HG02798 (cell line): ENCODE measurements at regions not wholly inside any gene's neighbourhood (a gene's known extent, or its start where the extent isn't known, plus 50 kb on each side); places are given as distances from the start of the nearest gene placed in this dataset.
"Not testable (repeated sequence)": the region's sequence is repeated elsewhere in the genome, so short reads cannot be mapped to it uniquely, and the experiment has no call there.

Experiments used
- ATAC-seq: cut with Tn5 transposase; IDR thresholded peaks from one replicate; pipeline ENCODE4 v1.9.1; 2021; ENCODE audit warnings: mild to moderate bottlenecking; ENCODE audit not compliant: unreplicated experiment, poor library complexity

- not testable (repeated sequence) for ATAC-seq
These were observed 123.2 kb upstream of the SULF2 start for GRCh38 chr20:47908361-47909035.

- ATAC-seq, result not testable (repeated sequence)
These were observed 122.7 kb upstream of the SULF2 start for GRCh38 chr20:47907951-47908350.

GRCh38 chr20:47907031-47907675 is 121.9 kb upstream of the SULF2 start:
- no peak for ATAC-seq

- no peak for ATAC-seq
These were observed 121.0 kb upstream of the SULF2 start for GRCh38 chr20:47906348-47906660.

DNA sequence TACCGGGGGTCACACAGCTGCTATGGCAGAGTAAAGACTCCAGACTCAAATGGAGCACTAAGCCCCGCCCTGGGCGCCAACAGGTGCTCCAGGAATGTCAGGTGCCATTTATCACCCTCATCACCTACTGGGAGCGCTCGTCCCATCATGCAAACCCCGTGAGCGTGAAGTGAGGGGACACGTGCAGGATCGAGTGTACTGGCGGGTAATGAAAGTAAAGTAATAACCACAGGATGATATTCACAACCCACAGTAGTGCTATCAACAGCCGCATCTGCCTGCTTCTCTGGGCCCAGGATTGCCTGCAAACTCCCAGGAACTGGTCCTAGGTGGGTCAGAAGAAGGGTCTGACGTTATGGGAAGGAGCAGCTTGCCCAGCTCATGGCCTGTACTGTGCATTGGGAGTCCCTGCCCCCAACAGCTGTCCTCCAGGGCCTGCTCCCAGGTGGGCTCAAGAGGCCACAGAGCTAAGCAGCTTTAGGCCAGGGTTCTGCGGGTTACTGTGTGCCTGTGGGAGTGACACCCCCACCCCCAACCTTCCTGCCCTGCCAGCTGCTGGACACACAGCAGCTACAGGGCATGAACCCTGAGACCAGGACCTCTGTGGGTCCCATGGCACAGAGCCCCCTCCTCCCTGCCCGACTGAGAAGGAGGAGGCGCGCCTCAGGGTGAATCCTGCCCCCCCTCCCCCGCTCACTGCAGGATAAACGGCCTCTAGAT is 120.5 kb upstream of the SULF2 start:
- no peak for ATAC-seq

DNA sequence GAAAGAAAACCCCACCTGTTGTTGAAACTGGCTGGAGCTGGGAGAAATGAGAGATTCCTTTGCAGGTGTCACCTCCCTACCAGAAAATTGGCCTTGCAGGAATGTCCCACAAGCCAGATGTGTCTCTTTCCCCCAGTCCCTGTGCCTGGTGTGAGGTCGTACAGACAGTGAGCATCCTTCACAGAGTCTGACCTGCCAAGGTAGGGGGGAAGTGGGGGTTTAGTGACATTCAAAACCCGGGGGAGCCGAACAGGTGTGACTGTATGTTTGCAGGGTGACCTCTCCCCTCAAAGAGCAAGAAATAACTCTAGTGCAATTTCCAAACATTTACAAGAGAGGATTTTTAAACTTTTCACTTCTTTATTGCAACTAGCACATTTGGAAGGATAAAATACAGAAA is 117.7 kb upstream of the SULF2 start:
- ATAC-seq, result not testable (repeated sequence)

GRCh38 chr20:47899313-47899712 is 114.0 kb upstream of the SULF2 start:
- not testable (repeated sequence) for ATAC-seq

DNA sequence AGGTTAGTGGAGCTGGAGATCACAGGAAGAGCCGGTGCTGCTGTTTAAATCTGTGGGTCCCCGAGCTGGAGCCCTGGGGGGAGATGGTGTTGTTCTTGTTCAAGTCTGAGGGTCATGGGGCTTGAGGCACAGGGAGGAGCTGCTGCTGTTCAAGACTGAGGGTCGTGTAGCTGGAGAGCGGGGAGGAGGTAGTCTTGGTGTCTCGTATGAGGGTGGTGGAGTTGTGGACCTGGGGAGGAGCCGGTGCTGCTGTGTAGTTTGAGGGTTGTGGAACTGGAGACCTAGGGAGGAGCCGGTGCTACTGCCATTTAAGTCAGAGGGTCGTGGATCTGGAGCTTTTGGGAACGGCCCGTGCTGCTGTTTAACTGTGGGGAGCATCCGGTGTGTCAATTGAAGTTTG is 112.2 kb upstream of the SULF2 start:
- ATAC-seq, result no peak

- not testable (repeated sequence) for ATAC-seq
These were observed 107.4 kb upstream of the SULF2 start for GRCh38 chr20:47892681-47893080.

DNA sequence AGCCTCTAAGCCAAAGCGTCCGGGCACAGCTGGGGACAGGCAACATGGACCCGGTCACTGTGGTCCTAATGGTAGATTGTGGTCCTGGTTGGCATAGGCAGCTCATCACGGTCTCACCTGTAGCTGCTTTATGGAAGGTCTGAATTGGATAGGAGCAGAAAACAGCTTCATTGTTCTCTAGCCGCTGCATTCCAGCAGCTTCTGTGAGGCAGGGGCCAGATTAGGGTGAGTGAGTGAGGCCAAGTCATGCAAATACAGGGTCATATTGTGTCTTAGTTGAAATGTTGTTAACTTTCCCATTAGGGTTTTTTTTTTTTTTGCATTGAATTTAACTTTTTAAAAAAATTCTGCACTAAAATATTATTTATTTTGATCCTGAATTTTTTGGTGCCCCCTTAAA is 105.4 kb upstream of the SULF2 start:
- not testable (repeated sequence) for ATAC-seq

DNA sequence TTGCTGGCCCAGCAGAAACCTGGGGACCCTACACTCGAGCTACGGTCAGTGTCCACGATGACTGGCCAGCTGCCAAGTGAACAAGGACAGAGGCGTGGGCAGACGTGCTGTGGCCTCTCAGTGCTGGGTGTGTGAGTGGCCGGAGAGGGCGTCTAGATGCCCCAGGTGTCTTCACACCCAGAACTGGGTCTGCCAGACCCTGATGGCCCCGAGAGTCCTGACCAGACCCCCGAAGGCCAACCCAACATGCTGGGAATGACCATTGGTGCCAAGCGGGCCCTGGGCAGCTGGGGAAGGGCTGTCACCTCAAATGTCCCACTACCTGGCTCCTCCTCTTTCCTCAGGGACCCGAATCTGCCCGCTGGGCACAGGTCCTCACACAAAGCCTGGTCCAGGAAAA is 104.5 kb upstream of the SULF2 start:
- not testable (repeated sequence) for ATAC-seq

DNA sequence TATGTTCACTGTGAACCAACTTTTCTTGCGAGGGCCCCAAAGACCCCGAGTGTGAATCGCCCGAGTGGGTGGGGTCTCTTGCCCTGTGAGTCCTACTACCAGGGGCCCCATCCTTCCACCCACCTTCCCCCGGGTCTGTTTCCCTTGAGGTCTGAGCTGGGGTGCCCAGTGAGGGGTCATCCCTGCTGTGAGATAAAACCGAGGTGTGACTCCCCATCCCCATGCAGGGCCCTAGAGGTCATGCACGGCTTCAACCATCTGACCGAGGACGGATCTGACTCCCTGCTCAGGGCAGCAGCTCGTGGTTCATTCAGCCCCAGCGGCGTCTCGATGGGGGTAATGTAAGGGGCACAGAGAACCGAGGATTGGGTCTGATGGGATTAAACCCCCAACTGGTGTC is 103.1 kb upstream of the SULF2 start:
- ATAC-seq, result no peak

DNA sequence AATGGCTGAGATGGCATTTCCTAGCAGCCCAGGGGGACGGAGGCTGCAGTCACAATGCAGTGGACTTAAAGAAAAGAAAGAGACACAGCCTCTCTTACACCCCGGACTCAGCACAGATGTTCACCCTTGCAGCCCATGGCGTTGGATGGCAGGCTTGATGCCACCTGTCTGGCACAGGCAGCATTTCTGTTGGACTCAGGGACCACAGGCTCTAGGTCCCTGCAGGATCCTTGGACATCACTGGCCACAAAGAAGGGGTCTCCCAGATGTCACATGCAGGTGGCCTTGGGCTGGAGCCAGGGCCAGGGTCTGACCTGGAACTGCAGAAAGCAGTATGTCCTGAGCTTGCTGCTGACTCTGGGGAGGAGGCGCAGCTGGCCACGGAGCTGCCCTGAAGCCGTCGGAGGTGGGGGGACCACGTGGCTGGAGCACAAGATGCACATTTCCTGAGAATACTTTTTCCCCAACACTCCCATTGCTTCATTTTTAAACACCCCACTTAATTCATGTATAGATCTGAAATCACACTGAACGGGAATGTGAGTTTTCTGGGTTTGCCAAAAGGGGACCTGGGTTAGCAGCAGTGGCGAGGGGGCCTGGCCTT is 102.3 kb upstream of the SULF2 start:
- no peak for ATAC-seq

DNA sequence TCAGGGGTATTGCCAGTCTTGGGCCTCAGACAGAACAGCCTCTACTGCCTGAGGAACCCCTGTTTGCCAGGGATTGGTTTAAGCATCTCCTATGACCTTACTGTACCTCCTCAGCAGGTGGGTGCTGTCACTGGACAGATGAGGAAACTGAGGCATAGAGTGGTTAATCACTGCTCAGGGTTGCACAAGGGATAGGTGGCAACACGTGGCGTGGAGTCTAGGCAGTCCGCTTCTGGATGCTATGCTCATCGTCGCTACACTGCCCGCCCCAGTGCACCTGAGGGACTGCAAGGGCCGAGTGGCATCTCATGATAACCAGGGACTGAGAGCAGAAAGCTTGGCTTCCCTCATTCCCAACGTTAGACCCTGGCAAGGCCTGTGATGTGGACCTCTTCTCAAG is 101.8 kb upstream of the SULF2 start:
- no peak for ATAC-seq

DNA sequence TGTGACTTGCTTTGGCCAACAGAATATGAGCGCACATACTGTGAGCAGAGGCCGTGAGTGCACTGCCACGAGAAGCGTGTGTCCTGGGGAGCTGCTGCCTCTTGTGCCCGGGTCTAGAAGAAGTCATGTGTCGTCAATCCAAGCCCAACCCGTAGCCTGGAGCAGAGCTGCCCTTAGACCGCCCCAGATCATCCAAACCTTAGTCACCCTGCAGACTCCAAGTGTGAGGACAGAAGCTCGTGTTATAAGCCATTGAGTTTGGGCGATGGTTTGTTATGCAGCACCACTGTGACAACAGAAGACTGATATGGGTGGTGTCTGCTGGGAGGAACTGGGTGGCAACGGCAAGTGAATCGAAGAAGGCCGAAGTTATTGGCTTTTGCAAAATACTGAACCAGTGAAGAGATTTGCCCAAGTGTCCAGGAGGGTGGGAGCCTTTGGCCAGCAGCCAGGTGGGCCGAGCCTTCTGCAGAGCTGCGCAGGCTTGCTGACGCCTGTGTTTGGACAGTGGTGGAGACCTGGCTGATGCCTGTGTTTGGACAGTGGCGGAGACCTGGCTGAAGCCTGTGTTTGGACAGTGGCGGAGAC is 101.3 kb upstream of the SULF2 start:
- no peak for ATAC-seq

DNA sequence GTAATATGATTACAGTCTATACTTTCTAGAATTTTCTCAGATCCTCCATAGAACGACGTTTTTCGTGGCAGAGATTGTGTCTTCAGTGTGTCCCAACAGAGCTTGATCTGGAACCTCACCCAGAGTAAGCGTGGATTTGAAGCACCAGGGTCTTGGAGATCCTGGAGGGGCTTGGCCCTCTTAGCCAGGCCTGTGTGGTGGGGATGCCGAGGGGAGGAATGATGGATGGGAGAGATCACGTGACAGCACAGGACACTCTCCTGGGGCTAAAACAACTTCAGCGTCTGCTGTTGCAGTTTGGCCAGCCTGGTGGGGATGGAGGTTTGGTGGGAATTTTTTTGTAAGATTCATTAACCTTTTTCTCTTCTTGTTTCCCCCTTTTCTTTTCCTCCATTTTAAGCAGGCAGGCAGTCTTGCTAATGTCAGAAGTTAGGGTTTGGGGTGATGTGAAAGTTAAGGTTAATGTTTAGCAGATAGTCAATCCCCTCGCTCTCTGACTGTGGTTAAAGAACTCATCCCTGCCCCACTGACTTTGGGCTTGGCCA is 100.7 kb upstream of the SULF2 start:
- ATAC-seq, result no peak

- ATAC-seq, result not testable (repeated sequence)
These were observed 98.7 kb upstream of the SULF2 start for GRCh38 chr20:47883940-47884339.

- ATAC-seq, result no peak
These were observed 97.9 kb upstream of the SULF2 start for GRCh38 chr20:47883186-47883585.

DNA sequence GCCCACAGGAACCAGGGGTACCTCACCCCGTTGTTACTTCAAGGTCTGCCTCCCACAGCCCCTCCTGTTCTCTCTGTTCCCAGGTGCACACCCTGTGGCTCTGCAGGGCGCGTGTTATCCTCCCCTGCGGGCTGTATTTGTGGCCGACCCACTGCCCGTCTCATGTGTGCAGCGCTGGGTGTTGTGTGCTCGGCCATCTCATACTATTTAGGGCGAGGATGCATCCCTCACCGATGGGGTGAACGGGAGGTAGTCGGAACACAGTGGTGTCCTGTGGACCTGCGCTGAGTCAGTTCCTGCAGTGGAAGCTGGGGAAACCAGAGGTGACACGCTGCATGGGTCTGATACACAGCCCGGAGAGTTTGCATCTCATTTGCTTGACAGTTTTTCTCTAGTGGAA is 94.5 kb upstream of the SULF2 start:
- no peak for ATAC-seq

GRCh38 chr20:47878601-47879027 is 93.3 kb upstream of the SULF2 start:
- no peak for ATAC-seq
